SK-N-SH (cell line): ENCODE measurements at regions not wholly inside any gene's neighbourhood (a gene's known extent, or its start where the extent isn't known, plus 50 kb on each side); places are given as distances from the start of the nearest gene placed in this dataset.
A peak's percentile ranks its signal among the peaks of the same experiment; 100 is the strongest.

Experiments
- CTCF ChIA-PET: fragments of 300-600, 350-600 bp; formaldehyde crosslinking; extraction: SDS; loops from one replicate; lab custom pipeline; 2021; lab: Yijun Ruan, JAX
- POLR2A ChIA-PET: fragments of 350-600 bp; sonication (Branson Sonifier 250); formaldehyde crosslinking; extraction: SDS; loops from one replicate; lab custom pipeline; 2020; ENCODE audit warnings: antibody characterized with exemption, inconsistent platforms; lab: Yijun Ruan, JAX
- DNase-seq: peaks from one replicate; pipeline ENCODE4 v3.0.0; 2012
- H2AFZ ChIP-seq: fragments of 200-600 bp; sonication (generic); 2 replicates; pipeline ENCODE4 v1.8.1; 2016; ENCODE audit warnings: antibody characterized with exemption, mild to moderate bottlenecking, low read depth
- H3F3A ChIP-seq: fragments of 200-600 bp; sonication (generic); replicated peaks from 2 replicates; pipeline ENCODE3; 2016; ENCODE audit warnings: antibody characterized with exemption, mild to moderate bottlenecking; ENCODE audit not compliant: insufficient read depth
- H3K27ac ChIP-seq, 2 experiments: fragments of 200-500 bp in 1 of 2; fragments of 200-600 bp in 1 of 2; sonication (Bioruptor generic) in 1 of 2; sonication (generic), shearing (Covaris generic) in 1 of 2; 2 replicates each; pipeline versions ENCODE4 v1.5.1 to v1.6.1; 2014 to 2016; ENCODE audit warnings: low read depth in 2 of 2, inconsistent platforms in 1 of 2, low read length in 1 of 2, mild to moderate bottlenecking in 1 of 2, mixed read lengths in 1 of 2
- H3K27me3 ChIP-seq: fragments of 200-600 bp; sonication (generic), shearing (Covaris generic); 2 replicates; pipeline ENCODE4 v1.6.1; 2016; ENCODE audit warnings: mixed run types; ENCODE audit not compliant: insufficient read depth
- H3K36me3 ChIP-seq, 2 experiments: fragments of 200-500 bp in 1 of 2; fragments of 200-600 bp in 1 of 2; sonication (Bioruptor generic) in 1 of 2; sonication (generic) in 1 of 2; replicated peaks in 1 of 2; 2 replicates each; pipeline versions ENCODE3 to v1.5.1; 2014 to 2016; ENCODE audit warnings: low read length in 1 of 2, mild to moderate bottlenecking in 1 of 2; ENCODE audit not compliant: insufficient read depth in 2 of 2, control insufficient read depth in 1 of 2
- H3K4me1 ChIP-seq, 2 experiments: fragments of 200-500 bp in 1 of 2; fragments of 200-600 bp in 1 of 2; sonication (Bioruptor generic) in 1 of 2; sonication (generic), shearing (Covaris generic) in 1 of 2; 2 replicates each; pipeline versions ENCODE4 v1.5.1 to v1.6.1; 2014 to 2016; ENCODE audit warnings: low read depth in 1 of 2, low read length in 1 of 2, mixed run types in 1 of 2; ENCODE audit not compliant: insufficient read depth in 2 of 2, control insufficient read depth in 1 of 2
- H3K4me2 ChIP-seq: fragments of 200-600 bp; sonication (generic), shearing (Covaris generic); 2 replicates; pipeline ENCODE4 v1.6.1; 2017; ENCODE audit warnings: mixed run types
- H3K4me3 ChIP-seq, 2 experiments: fragments of 200-500 bp in 1 of 2; fragments of 200-600 bp in 1 of 2; sonication (Bioruptor generic) in 1 of 2; sonication (generic), shearing (Covaris generic) in 1 of 2; 2 replicates each; pipeline versions ENCODE4 v1.5.1 to v1.8.1; 2014 to 2016; ENCODE audit warnings: low read depth in 2 of 2, inconsistent platforms in 1 of 2, low read length in 1 of 2, mild to moderate bottlenecking in 1 of 2, mixed read lengths in 1 of 2, moderate library complexity in 1 of 2
- H3K79me2 ChIP-seq: fragments of 200-600 bp; sonication (generic); 2 replicates; pipeline ENCODE4 v1.8.1; 2017; ENCODE audit warnings: mild to moderate bottlenecking; ENCODE audit not compliant: insufficient read depth
- H3K9ac ChIP-seq: fragments of 200-600 bp; sonication (generic); 2 replicates; pipeline ENCODE4 v1.6.1; 2017; ENCODE audit warnings: mixed run types
- H3K9me2 ChIP-seq: fragments of 200-600 bp; sonication (generic); 2 replicates; pipeline ENCODE4 v1.6.1; 2017; ENCODE audit warnings: mixed run types
- H3K9me3 ChIP-seq: fragments of 200-600 bp; sonication (generic); 2 replicates; pipeline ENCODE4 v1.6.1; 2017; ENCODE audit warnings: mixed run types, mild to moderate bottlenecking, moderate library complexity
- H4K20me1 ChIP-seq: fragments of 200-600 bp; sonication (generic); 2 replicates; pipeline ENCODE4 v1.6.1; 2017; ENCODE audit warnings: mild to moderate bottlenecking, mixed run types; ENCODE audit not compliant: insufficient read depth
- ELF1 ChIP-seq: IDR thresholded peaks from 2 replicates; pipeline ENCODE4 v1.4.0; 2012
- EP300 ChIP-seq, 2 experiments: IDR thresholded peaks; 2 replicates each; pipeline versions ENCODE4 v1.4.0 to v1.6.1; 2012; ENCODE audit warnings: borderline replicate concordance in 1 of 2, low read depth in 1 of 2, low read length in 1 of 2
- EZH2phosphoT487 ChIP-seq: fragments of 200-600 bp; sonication (generic); IDR thresholded peaks from 2 replicates; pipeline ENCODE4 v1.6.1; 2017; ENCODE audit warnings: low read depth, mixed run types, mild to moderate bottlenecking, antibody characterized with exemption, moderate library complexity, borderline replicate concordance
- FOSL2 ChIP-seq: IDR thresholded peaks from 2 replicates; pipeline ENCODE4 v1.4.0; 2012; ENCODE audit warnings: low read depth, mild to moderate bottlenecking, moderate library complexity, borderline replicate concordance
- FOXJ3 ChIP-seq: sonication (generic); formaldehyde crosslinking; IDR thresholded peaks from 2 replicates; pipeline ENCODE4 v1.5.1; 2020; ENCODE audit warnings: mild to moderate bottlenecking, missing genetic modification reagents
- FOXM1 ChIP-seq: IDR thresholded peaks from 2 replicates; pipeline ENCODE4 v1.4.0; 2012; ENCODE audit warnings: low read depth, mild to moderate bottlenecking
- GABPA ChIP-seq: IDR thresholded peaks from 2 replicates; pipeline ENCODE4 v1.4.0; 2012; ENCODE audit warnings: low read depth, mild to moderate bottlenecking
- JUND ChIP-seq: IDR thresholded peaks from 2 replicates; pipeline ENCODE4 v1.4.0; 2012
- RAD21 ChIP-seq: IDR thresholded peaks from 2 replicates; pipeline ENCODE4 v1.6.1; 2012; ENCODE audit warnings: mild to moderate bottlenecking, low read length
- RCOR1 ChIP-seq: fragments of 150-350 bp; IDR thresholded peaks from 2 replicates; pipeline ENCODE4 v1.6.1; 2017; ENCODE audit warnings: antibody characterized with exemption, low read length
- RFX5 ChIP-seq: IDR thresholded peaks from 2 replicates; pipeline ENCODE4 v1.6.1; 2012; ENCODE audit warnings: mild to moderate bottlenecking, improper control_type of control experiment, low read length
- SMC3 ChIP-seq: IDR thresholded peaks from 2 replicates; pipeline ENCODE4 v1.6.1; 2012; ENCODE audit warnings: low read depth, low read length, improper control_type of control experiment
- TAF1 ChIP-seq: IDR thresholded peaks from 2 replicates; pipeline ENCODE4 v1.6.1; 2012; ENCODE audit warnings: low read depth, mild to moderate bottlenecking, low read length, moderate library complexity, borderline replicate concordance
- TCF12 ChIP-seq: IDR thresholded peaks from 2 replicates; pipeline ENCODE4 v1.4.0; 2012
- WGBS: methylation state at CpG from one replicate; pipeline ENCODE4 v1.1.6; 2017; ENCODE audit warnings: low lambda C conversion rate; 5-methylcytosine and 5-hydroxymethylcytosine counted together
- TF ChIP-seq, protein P1 (sequence below): IDR thresholded peaks from 2 replicates; pipeline ENCODE4 v1.6.1; 2012; ENCODE audit warnings: mild to moderate bottlenecking, low read depth, low read length, moderate library complexity
- TF ChIP-seq, protein P2 (sequence below): IDR thresholded peaks from 2 replicates; pipeline ENCODE4; 2012
- TF ChIP-seq, protein P3 (sequence below): IDR thresholded peaks from 2 replicates; pipeline ENCODE4 v1.4.0; 2012; ENCODE audit warnings: low read depth
- TF ChIP-seq, protein P4 (sequence below): IDR thresholded peaks from 2 replicates; pipeline ENCODE4 v1.4.0; 2012; ENCODE audit warnings: low read depth, borderline replicate concordance

DNA sequence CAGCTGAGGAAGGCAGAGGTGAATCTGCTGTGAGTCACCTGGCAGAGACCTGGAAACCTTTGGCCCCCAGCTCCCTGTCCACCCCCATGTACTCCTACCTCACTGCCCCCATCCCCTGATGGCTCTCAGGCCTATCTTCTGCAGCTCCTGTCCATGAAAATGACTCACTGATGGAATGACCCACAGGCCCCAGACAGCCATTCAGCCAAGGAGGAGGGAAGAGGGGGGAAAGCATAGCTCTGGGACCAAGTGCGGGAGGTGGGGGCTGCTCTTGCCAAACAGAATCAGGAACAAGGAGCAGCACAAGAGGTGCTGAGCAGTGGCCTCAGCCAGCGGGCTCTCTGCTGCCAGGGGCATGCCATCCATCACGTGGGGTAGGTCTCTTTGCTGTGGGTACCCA lies 111.4 kb upstream of the C1QTNF9B start:
- H4K20me1 ChIP-seq = no peaks in the 10 kb centered on the region
- H3K27ac ChIP-seq = no peak overlapping the region
- H2AFZ ChIP-seq = no peak overlapping the region
- no peaks in the 10 kb centered on the region for H3F3A ChIP-seq
- no peaks in the 10 kb centered on the region for H3K27me3 ChIP-seq
- H3K4me2 ChIP-seq = no peak overlapping the region
- CTCF ChIA-PET = interaction anchor here (0.8 to 3.3 kb wide), 5 partner anchors 12 to 219 kb away, joined by 3 to 18 read pairs (median 6); no protein-coding TSS in a partner anchor
- H3K4me1 ChIP-seq = peaks cover 0 to 20% of the 10 kb centered on the region in 2 experiments; a peak in 2 of 4 replicates
- DNase-seq = no peak
- H3K9me3 ChIP-seq = no peaks in the 10 kb centered on the region
- 96% methylated on average over 3 of the region's 3 CpGs for WGBS
- H3K4me3 ChIP-seq = no peak overlapping the region
- TF ChIP-seq, protein P1, sequence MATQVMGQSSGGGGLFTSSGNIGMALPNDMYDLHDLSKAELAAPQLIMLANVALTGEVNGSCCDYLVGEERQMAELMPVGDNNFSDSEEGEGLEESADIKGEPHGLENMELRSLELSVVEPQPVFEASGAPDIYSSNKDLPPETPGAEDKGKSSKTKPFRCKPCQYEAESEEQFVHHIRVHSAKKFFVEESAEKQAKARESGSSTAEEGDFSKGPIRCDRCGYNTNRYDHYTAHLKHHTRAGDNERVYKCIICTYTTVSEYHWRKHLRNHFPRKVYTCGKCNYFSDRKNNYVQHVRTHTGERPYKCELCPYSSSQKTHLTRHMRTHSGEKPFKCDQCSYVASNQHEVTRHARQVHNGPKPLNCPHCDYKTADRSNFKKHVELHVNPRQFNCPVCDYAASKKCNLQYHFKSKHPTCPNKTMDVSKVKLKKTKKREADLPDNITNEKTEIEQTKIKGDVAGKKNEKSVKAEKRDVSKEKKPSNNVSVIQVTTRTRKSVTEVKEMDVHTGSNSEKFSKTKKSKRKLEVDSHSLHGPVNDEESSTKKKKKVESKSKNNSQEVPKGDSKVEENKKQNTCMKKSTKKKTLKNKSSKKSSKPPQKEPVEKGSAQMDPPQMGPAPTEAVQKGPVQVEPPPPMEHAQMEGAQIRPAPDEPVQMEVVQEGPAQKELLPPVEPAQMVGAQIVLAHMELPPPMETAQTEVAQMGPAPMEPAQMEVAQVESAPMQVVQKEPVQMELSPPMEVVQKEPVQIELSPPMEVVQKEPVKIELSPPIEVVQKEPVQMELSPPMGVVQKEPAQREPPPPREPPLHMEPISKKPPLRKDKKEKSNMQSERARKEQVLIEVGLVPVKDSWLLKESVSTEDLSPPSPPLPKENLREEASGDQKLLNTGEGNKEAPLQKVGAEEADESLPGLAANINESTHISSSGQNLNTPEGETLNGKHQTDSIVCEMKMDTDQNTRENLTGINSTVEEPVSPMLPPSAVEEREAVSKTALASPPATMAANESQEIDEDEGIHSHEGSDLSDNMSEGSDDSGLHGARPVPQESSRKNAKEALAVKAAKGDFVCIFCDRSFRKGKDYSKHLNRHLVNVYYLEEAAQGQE = no peak
- TF ChIP-seq SMC3 = no peak
- no peak for TF ChIP-seq TCF12
- peak; percentile 37; the same call in 1 of the 2 replicates for TF ChIP-seq FOSL2
- TF ChIP-seq RCOR1 = no peak
- no peak for TF ChIP-seq JUND
- no peak for TF ChIP-seq FOXM1
- TF ChIP-seq GABPA = no peak
- TF ChIP-seq FOXJ3 (CRISPR knock-in tag) = no peak
- H3K36me3 ChIP-seq = no peaks in the 10 kb centered on the region
- no peaks in the 10 kb centered on the region for H3K9me2 ChIP-seq
- POLR2A ChIA-PET = no interaction called here
- H3K79me2 ChIP-seq = no peaks in the 10 kb centered on the region
- no peak overlapping the region for H3K9ac ChIP-seq

DNA sequence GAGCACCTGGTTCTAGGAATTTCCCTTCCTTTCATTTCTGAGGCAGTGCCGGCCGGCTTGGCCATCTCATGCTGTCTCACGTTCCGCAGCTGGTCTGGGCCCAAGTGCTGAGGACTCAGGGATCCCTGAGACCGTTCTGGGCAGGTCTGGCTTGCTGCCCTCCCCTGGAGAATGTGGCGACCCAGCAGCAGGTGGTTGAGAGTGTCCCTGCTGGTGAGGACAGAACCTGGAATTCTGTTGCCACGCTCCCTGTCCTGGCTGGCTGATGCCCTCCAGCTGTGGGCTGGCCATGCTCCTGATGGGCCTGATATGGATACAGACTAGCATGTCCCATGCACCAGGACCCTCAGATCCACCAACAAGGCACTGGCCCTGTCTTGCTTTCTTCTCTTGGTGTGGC lies 114.0 kb upstream of the C1QTNF9B start:
- H3K27me3 ChIP-seq = no peaks in the 10 kb centered on the region

More for the DNA sequence above, 114.0 kb upstream of the C1QTNF9B start:
- WGBS = 100% methylated on average over 5 of the region's 7 CpGs
- Histone ChIP-seq H3K9me2 (no peaks in the 10 kb centered on the region), H3K4me3 (no peak overlapping the region), H3K9me3 (no peaks in the 10 kb centered on the region), H3K4me2 (no peak overlapping the region), H3K79me2 (no peaks in the 10 kb centered on the region), H3K9ac (no peak overlapping the region), H2AFZ (no peak overlapping the region), H3K36me3 (no peaks in the 10 kb centered on the region), H4K20me1 (no peaks in the 10 kb centered on the region), H3K4me1 (peaks cover 0 to 9% of the 10 kb centered on the region in 2 experiments; a peak in 1 of 4 replicates), H3K27ac (no peak overlapping the region), H3F3A (no peaks in the 10 kb centered on the region)
- no peak for TF ChIP-seq FOXJ3 (CRISPR knock-in tag)
- no peak for TF ChIP-seq FOSL2
- no peak for TF ChIP-seq JUND
- TF ChIP-seq RAD21 = no peak
- no peak for TF ChIP-seq GABPA
- TF ChIP-seq EP300 (IDR thresholded peaks at IDR 0.05; ENCODE audit: borderline replicate concordance in 1 of 2, low read depth in 1 of 2, low read length in 1 of 2) = no peak
- no peak for TF ChIP-seq ELF1
- TF ChIP-seq RFX5 = no peak
- TF ChIP-seq, protein P2, sequence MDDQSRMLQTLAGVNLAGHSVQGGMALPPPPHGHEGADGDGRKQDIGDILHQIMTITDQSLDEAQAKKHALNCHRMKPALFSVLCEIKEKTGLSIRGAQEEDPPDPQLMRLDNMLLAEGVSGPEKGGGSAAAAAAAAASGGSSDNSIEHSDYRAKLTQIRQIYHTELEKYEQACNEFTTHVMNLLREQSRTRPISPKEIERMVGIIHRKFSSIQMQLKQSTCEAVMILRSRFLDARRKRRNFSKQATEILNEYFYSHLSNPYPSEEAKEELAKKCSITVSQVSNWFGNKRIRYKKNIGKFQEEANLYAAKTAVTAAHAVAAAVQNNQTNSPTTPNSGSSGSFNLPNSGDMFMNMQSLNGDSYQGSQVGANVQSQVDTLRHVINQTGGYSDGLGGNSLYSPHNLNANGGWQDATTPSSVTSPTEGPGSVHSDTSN = no peak
- no peak for TF ChIP-seq SMC3
- TF ChIP-seq, protein P3, sequence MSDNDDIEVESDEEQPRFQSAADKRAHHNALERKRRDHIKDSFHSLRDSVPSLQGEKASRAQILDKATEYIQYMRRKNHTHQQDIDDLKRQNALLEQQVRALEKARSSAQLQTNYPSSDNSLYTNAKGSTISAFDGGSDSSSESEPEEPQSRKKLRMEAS = no peak
- no peak for TF ChIP-seq TAF1
- TF ChIP-seq EZH2phosphoT487 = no peak
- TF ChIP-seq TCF12 = no peak
- TF ChIP-seq, protein P4, sequence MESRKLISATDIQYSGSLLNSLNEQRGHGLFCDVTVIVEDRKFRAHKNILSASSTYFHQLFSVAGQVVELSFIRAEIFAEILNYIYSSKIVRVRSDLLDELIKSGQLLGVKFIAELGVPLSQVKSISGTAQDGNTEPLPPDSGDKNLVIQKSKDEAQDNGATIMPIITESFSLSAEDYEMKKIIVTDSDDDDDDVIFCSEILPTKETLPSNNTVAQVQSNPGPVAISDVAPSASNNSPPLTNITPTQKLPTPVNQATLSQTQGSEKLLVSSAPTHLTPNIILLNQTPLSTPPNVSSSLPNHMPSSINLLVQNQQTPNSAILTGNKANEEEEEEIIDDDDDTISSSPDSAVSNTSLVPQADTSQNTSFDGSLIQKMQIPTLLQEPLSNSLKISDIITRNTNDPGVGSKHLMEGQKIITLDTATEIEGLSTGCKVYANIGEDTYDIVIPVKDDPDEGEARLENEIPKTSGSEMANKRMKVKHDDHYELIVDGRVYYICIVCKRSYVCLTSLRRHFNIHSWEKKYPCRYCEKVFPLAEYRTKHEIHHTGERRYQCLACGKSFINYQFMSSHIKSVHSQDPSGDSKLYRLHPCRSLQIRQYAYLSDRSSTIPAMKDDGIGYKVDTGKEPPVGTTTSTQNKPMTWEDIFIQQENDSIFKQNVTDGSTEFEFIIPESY = no peak
- ChIA-PET POLR2A (no interaction called here), CTCF (no interaction called here)
- no peak for DNase-seq
